ENCODE measurements at regions not wholly inside any gene's neighbourhood (a gene's known extent, or its start where the extent isn't known, plus 50 kb on each side); places are given as distances from the start of the nearest gene placed in this dataset.

DNA sequence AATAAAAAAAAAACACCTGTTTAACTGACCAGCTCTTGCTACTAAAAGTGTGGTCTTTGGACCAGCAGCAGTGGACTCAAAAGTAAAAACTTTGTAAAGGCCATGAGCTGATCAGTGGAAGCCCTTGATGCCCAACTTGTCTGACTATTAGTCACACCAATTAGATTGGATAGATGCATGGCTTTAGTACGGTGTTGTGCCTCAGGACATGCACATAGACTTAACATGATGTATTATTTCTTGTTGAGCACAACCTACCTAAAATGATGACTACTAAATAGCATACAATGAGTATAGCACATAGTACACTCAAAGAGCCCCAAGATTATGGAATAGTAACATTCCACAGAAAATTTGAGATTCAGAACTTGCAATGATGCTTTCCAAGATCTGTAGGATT lies 95.1 kb upstream of the FIBIN start:
- Mint-ChIP-seq H3K36me3 (ENCODE audit: low read depth) (no peaks in the 10 kb centered on the region), H3K27ac (no peak overlapping the region), H3K4me1 (ENCODE audit: low read depth) (peaks cover 26% of the 10 kb centered on the region), H3K27me3 (ENCODE audit: insufficient read depth) (no peaks in the 10 kb centered on the region), H3K9me3 (no peaks in the 10 kb centered on the region), H3K4me3 (no peak overlapping the region)
- no peak for DNase-seq
- TF ChIP-seq, protein P1, sequence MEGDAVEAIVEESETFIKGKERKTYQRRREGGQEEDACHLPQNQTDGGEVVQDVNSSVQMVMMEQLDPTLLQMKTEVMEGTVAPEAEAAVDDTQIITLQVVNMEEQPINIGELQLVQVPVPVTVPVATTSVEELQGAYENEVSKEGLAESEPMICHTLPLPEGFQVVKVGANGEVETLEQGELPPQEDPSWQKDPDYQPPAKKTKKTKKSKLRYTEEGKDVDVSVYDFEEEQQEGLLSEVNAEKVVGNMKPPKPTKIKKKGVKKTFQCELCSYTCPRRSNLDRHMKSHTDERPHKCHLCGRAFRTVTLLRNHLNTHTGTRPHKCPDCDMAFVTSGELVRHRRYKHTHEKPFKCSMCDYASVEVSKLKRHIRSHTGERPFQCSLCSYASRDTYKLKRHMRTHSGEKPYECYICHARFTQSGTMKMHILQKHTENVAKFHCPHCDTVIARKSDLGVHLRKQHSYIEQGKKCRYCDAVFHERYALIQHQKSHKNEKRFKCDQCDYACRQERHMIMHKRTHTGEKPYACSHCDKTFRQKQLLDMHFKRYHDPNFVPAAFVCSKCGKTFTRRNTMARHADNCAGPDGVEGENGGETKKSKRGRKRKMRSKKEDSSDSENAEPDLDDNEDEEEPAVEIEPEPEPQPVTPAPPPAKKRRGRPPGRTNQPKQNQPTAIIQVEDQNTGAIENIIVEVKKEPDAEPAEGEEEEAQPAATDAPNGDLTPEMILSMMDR (IDR thresholded peaks at IDR 0.05) = no peak

DNA sequence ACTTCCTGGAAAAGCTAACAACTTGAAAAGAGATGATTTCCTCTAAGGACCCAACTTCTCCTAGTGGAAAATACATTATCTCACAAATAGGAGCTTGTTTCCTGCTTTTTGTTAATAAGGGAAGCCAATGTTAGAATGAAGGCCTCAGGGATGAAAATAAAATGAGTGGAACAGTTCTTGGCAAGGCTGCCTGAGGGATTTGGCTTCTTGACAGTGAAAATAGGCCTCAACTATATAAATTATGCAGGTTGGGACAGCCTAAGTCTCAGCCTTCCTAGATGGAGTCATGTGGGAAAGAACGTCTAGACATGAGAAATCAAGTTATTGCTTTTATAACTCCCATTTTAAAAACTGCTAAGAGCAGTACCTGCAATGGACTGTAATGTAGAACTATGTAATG lies 92.8 kb upstream of the FIBIN start:
- H3K4me3 Mint-ChIP-seq = no peak overlapping the region
- no peaks in the 10 kb centered on the region for H3K9me3 Mint-ChIP-seq
- H3K27me3 Mint-ChIP-seq (ENCODE audit: insufficient read depth) = no peaks in the 10 kb centered on the region
- H3K4me1 Mint-ChIP-seq (ENCODE audit: low read depth) = peaks cover 33% of the 10 kb centered on the region
- DNase-seq = no peak
- no peak overlapping the region for H3K27ac Mint-ChIP-seq
- TF ChIP-seq, protein P1 (IDR thresholded peaks at IDR 0.05) = no peak
- no peaks in the 10 kb centered on the region for H3K36me3 Mint-ChIP-seq (ENCODE audit: low read depth)

DNA sequence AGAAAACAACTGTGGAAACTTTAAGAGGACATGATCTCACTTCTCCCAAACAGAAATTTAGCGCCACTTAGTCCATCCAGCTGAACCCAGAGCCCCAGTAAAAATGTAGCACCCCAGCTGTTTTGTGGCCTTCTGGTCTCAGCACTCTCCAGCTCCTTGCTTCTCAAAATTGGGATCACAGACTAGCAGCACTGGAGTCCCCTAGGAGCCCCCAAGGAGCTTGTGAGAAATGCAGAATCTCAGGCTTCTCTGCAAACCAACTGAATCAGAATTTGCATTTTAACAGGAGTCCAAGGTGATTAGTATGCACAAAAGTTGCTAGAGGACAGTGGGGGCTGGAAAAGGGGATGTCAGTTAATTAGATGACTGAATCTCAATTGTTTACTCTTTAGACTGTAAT lies 89.8 kb upstream of the FIBIN start:
- H3K27ac Mint-ChIP-seq = no peak overlapping the region
- no peaks in the 10 kb centered on the region for H3K36me3 Mint-ChIP-seq (ENCODE audit: low read depth)
- no peaks in the 10 kb centered on the region for H3K9me3 Mint-ChIP-seq
- TF ChIP-seq, protein P1 (IDR thresholded peaks at IDR 0.05) = no peak
- peaks cover 16% of the 10 kb centered on the region for H3K4me1 Mint-ChIP-seq (ENCODE audit: low read depth)
- DNase-seq = no peak
- H3K27me3 Mint-ChIP-seq (ENCODE audit: insufficient read depth) = no peaks in the 10 kb centered on the region
- H3K4me3 Mint-ChIP-seq = no peak overlapping the region

DNA sequence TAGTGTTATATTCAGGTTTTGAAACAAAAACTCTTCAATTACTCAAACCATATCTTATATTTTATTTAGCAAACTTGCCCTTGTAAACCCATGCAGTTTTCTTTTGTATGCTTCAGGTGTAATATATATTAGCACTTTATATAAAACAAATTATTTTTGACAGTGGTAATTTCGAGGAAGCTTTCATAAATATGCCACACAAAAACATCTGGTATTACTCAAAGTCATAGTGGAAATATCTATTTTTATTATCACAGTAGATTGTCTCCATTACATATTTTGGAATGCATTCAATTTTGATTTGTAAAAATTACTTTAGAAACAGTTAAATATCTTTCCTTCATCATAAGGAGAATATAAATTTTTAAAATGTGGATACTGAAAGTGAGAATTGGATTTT lies 89.1 kb upstream of the FIBIN start:
- Mint-ChIP-seq H3K4me1 (ENCODE audit: low read depth) (peaks cover 16% of the 10 kb centered on the region), H3K27ac (no peak overlapping the region), H3K36me3 (ENCODE audit: low read depth) (no peaks in the 10 kb centered on the region), H3K27me3 (ENCODE audit: insufficient read depth) (no peaks in the 10 kb centered on the region), H3K9me3 (no peaks in the 10 kb centered on the region), H3K4me3 (no peak overlapping the region)
- DNase-seq = no peak
- TF ChIP-seq, protein P1 (IDR thresholded peaks at IDR 0.05) = no peak

DNA sequence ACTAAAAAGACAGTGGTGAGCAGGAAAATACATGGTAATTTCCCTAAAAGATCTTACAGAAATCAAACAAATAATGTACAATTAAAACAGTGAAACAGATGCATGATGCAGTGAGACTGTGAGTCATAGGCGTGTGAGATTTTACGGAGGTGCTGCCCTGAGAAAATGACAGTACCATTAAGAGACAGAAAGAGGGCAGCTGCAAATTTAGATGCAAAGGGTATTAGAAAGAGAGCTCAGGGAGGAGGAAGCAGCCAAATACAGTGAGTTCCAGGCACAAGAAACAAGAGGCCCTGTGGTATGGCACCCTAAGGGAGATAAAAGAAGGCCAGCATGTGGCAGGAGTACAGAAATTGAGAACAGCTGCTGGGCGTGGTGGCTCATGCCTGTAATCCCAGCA lies 88.5 kb upstream of the FIBIN start:
- TF ChIP-seq, protein P1 (IDR thresholded peaks at IDR 0.05) = no peak
- peaks cover 16% of the 10 kb centered on the region for H3K4me1 Mint-ChIP-seq (ENCODE audit: low read depth)
- H3K27me3 Mint-ChIP-seq (ENCODE audit: insufficient read depth) = no peaks in the 10 kb centered on the region
- H3K9me3 Mint-ChIP-seq = no peaks in the 10 kb centered on the region
- H3K36me3 Mint-ChIP-seq (ENCODE audit: low read depth) = no peaks in the 10 kb centered on the region
- DNase-seq = peak; percentile 35
- H3K27ac Mint-ChIP-seq = no peak overlapping the region
- no peak overlapping the region for H3K4me3 Mint-ChIP-seq

DNA sequence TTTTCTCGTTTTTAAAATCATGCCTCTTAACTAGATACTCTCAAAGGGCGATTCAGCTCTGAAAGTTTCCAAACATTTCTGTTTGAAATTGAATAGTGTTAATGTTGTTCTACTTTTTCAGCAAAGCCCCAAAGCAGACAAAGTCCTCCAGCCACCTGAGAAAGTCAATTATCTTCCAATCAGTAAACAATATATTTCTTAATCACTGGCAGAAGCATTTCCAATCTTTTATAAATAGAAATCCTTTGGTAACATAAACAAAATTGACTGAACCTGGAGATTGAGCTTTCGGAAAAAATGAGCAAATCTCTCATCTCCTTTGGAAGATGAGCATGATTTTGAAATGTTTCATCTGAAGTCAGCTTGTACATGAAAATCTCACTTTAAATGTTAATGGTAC lies 84.4 kb upstream of the FIBIN start:
- DNase-seq = no peak
- no peaks in the 10 kb centered on the region for H3K36me3 Mint-ChIP-seq (ENCODE audit: low read depth)
- no peak overlapping the region for H3K27ac Mint-ChIP-seq

More for the DNA sequence above, 84.4 kb upstream of the FIBIN start:
- Mint-ChIP-seq H3K4me3 (no peak overlapping the region), H3K9me3 (no peaks in the 10 kb centered on the region), H3K4me1 (ENCODE audit: low read depth) (peaks cover 12% of the 10 kb centered on the region), H3K27me3 (ENCODE audit: insufficient read depth) (no peaks in the 10 kb centered on the region)
- TF ChIP-seq, protein P1 (IDR thresholded peaks at IDR 0.05) = no peak
